ENCODE measurements at regions not wholly inside any gene's neighbourhood (a gene's known extent, or its start where the extent isn't known, plus 50 kb on each side); places are given as distances from the start of the nearest gene placed in this dataset.
A peak's percentile ranks its signal among the peaks of the same experiment; 100 is the strongest.

- H3K4me1 ChIP-seq (ENCODE audit: control insufficient read depth in 4 of 4, insufficient read depth in 4 of 4, low read length in 3 of 4), result peaks cover 0 to 8% (median 7%) of the 10 kb centered on the region in 4 donors
- H3K36me3 ChIP-seq (ENCODE audit: control insufficient read depth in 4 of 4, insufficient read depth in 3 of 4, low read depth in 1 of 4, low read length in 3 of 4), result no peaks in the 10 kb centered on the region
- DNase-seq (ENCODE audit: low spot score), result peak; percentile 1
- peaks cover 0 to 2% (median 0%) of the 10 kb centered on the region in 4 donors for H3K9me3 ChIP-seq (ENCODE audit: control insufficient read depth in 4 of 4, low read length in 3 of 4)
- H3K4me3 ChIP-seq (ENCODE audit: low read depth in 1 of 3, low read length in 3 of 3), result no peak overlapping the region
- H3K27ac ChIP-seq (ENCODE audit: low read depth in 1 of 2, low read length in 2 of 2), result no peak overlapping the region
- H3K9ac ChIP-seq (ENCODE audit: low read depth in 1 of 2, low read length in 2 of 2), result no peak overlapping the region
- 24% methylated on average over 2 of the region's 2 CpGs for WGBS
- no peaks in the 10 kb centered on the region for H3K27me3 ChIP-seq (ENCODE audit: control insufficient read depth in 4 of 4, insufficient read depth in 4 of 4, low read length in 3 of 4)
- TF ChIP-seq ATF3 (IDR thresholded peaks at IDR 0.05) (no peak), SP1 (IDR thresholded peaks at IDR 0.05) (no peak), GABPA (IDR thresholded peaks at IDR 0.05 in 1 of 2, conservative IDR thresholded peaks at IDR 0.05 in 1 of 2) (no peak), EGR1 (IDR thresholded peaks at IDR 0.05; ENCODE audit: low read depth in 2 of 2) (no peak), FOXA2 (IDR thresholded peaks at IDR 0.05) (no peak), CTCF (IDR thresholded peaks at IDR 0.05; ENCODE audit: low read depth, low read length, missing input control) (no peak), RXRA (IDR thresholded peaks at IDR 0.05) (no peak), REST (IDR thresholded peaks at IDR 0.05) (no peak), ZBTB33 (IDR thresholded peaks at IDR 0.05) (no peak)
- TF ChIP-seq, protein P1, sequence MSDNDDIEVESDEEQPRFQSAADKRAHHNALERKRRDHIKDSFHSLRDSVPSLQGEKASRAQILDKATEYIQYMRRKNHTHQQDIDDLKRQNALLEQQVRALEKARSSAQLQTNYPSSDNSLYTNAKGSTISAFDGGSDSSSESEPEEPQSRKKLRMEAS (IDR thresholded peaks at IDR 0.05), result no peak
Observed at GRCh38 chr1:29603622-29604021, 367.3 kb downstream of the PTPRU start.

DNA sequence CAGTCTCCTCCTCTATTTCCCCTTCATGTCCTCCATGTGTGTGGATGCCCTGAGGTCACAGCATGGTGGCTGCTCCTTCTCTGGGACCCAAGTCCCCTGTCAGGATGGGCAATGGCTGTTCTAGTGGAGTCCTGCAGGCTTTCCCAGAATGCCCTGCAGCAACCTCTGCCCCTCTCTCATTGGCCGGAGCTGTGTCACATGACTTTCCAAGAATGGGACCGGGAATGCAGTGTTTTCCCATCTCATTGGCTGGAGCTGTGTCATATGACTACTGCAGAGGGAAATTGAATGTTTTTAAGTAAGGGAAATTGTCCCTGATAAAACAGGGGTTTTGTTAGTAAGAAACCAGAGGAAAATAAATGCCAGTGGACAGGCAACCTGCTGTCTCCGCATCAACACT is 365.9 kb downstream of the PTPRU start:
- no peak overlapping the region for H3K27ac ChIP-seq (ENCODE audit: low read depth in 1 of 2, low read length in 2 of 2)
- H3K27me3 ChIP-seq (ENCODE audit: control insufficient read depth in 4 of 4, insufficient read depth in 4 of 4, low read length in 3 of 4), result no peaks in the 10 kb centered on the region
- WGBS, result 90% methylated on average over 3 of the region's 3 CpGs
- peak; percentile 9 for DNase-seq (ENCODE audit: low spot score)
- H3K4me1 ChIP-seq (ENCODE audit: control insufficient read depth in 4 of 4, insufficient read depth in 4 of 4, low read length in 3 of 4), result peaks cover 0 to 8% (median 7%) of the 10 kb centered on the region in 4 donors
- H3K9ac ChIP-seq (ENCODE audit: low read depth in 1 of 2, low read length in 2 of 2), result no peak overlapping the region
- H3K9me3 ChIP-seq (ENCODE audit: control insufficient read depth in 4 of 4, low read length in 3 of 4), result no peaks in the 10 kb centered on the region
- H3K4me3 ChIP-seq (ENCODE audit: low read depth in 1 of 3, low read length in 3 of 3), result no peak overlapping the region
- no peaks in the 10 kb centered on the region for H3K36me3 ChIP-seq (ENCODE audit: control insufficient read depth in 4 of 4, insufficient read depth in 3 of 4, low read depth in 1 of 4, low read length in 3 of 4)
- TF ChIP-seq HNF4A (conservative IDR thresholded peaks at IDR 0.05) (no peak), YY1 (IDR thresholded peaks at IDR 0.05) (no peak), RAD21 (IDR thresholded peaks at IDR 0.05) (no peak), RXRA (IDR thresholded peaks at IDR 0.05) (no peak), GABPA (IDR thresholded peaks at IDR 0.05 in 1 of 2, conservative IDR thresholded peaks at IDR 0.05 in 1 of 2) (no peak), NR2F2 (IDR thresholded peaks at IDR 0.05) (no peak), SP1 (IDR thresholded peaks at IDR 0.05) (no peak), HNF4G (IDR thresholded peaks at IDR 0.05) (no peak), JUND (IDR thresholded peaks at IDR 0.05) (no peak), TAF1 (conservative IDR thresholded peaks at IDR 0.05) (no peak), CTCF (IDR thresholded peaks at IDR 0.05; ENCODE audit: low read depth, low read length, missing input control) (no peak), FOXA2 (IDR thresholded peaks at IDR 0.05) (no peak), ZBTB33 (IDR thresholded peaks at IDR 0.05) (no peak)
- TF ChIP-seq, protein P1 (IDR thresholded peaks at IDR 0.05), result no peak
